ENCODE measurements at regions not wholly inside any gene's neighbourhood (a gene's known extent, or its start where the extent isn't known, plus 50 kb on each side); places are given as distances from the start of the nearest gene placed in this dataset.

DNA sequence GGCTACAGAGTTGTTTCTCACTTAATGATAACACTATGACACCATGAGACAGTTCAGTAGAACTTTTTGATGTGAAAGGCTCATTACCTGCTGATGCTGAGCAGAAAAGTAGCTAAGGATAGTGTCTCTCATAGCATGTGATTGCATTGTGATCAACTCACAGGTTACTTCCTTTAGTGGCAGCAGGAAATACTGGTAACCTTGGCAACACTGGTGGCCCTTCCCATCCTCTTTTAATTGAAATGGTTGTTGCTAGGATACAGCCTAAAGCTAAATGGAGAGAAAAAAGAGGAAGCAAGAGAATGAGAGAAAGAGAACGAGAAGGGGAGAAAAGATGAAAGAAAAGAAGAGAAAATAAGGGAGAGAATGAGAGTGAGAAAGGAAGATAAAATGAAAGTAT is 204.7 kb upstream of the GAP43 start:
- TF ChIP-seq, protein P1, sequence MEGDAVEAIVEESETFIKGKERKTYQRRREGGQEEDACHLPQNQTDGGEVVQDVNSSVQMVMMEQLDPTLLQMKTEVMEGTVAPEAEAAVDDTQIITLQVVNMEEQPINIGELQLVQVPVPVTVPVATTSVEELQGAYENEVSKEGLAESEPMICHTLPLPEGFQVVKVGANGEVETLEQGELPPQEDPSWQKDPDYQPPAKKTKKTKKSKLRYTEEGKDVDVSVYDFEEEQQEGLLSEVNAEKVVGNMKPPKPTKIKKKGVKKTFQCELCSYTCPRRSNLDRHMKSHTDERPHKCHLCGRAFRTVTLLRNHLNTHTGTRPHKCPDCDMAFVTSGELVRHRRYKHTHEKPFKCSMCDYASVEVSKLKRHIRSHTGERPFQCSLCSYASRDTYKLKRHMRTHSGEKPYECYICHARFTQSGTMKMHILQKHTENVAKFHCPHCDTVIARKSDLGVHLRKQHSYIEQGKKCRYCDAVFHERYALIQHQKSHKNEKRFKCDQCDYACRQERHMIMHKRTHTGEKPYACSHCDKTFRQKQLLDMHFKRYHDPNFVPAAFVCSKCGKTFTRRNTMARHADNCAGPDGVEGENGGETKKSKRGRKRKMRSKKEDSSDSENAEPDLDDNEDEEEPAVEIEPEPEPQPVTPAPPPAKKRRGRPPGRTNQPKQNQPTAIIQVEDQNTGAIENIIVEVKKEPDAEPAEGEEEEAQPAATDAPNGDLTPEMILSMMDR (IDR thresholded peaks at IDR 0.05), result no peak
- no peak for TF ChIP-seq POLR2A (IDR thresholded peaks at IDR 0.05)

DNA sequence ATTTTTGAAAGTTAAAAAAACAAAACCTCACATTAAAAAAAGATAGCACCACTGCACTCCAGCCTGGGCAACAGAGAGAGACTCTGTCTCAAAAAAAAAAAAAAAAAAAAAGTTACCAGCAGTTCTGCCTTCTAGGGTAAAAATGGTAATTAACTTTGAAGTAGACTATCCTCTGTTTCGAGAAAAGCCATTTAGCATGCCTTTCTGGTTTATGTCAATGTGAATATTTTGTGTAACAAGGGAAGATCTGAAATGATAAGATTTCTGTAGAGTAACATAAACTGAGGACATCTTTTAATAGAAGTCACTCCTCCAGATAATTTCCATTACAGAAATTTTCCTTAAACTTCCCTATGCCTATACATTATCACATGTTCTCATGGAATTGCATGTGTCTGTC is 203.2 kb upstream of the GAP43 start:
- intact Hi-C loops (cut with DNase I), result no loop called here
- no peak for TF ChIP-seq POLR2A (IDR thresholded peaks at IDR 0.05)
- TF ChIP-seq, protein P1 (IDR thresholded peaks at IDR 0.05), result no peak
- ATAC-seq (no peak), DNase-seq (no peak)
- Histone ChIP-seq H3K27ac (no peak overlapping the region), H3K27me3 (no peaks in the 10 kb centered on the region), H3K36me3 (no peaks in the 10 kb centered on the region), H3K9me3 (no peaks in the 10 kb centered on the region), H3K4me1 (no peaks in the 10 kb centered on the region), H3K4me3 (no peak overlapping the region)
- WGBS, 4 donors, result 66 to 88% (median 81%) methylated on average over 1 of the region's 1 CpG

More for the DNA sequence above, 204.7 kb upstream of the GAP43 start:
- intact Hi-C loops (cut with DNase I), result no loop called here
- no peaks in the 10 kb centered on the region for H3K27me3 ChIP-seq
- H3K9me3 ChIP-seq, result no peaks in the 10 kb centered on the region
- H3K4me1 ChIP-seq, result no peaks in the 10 kb centered on the region
- ATAC-seq, result no peak
- H3K4me3 ChIP-seq, result no peak overlapping the region
- WGBS, 4 donors, result 46 to 62% (median 54%) methylated on average over 1 of the region's 1 CpG
- H3K36me3 ChIP-seq, result no peaks in the 10 kb centered on the region
- no peak for DNase-seq
- H3K27ac ChIP-seq, result no peak overlapping the region

DNA sequence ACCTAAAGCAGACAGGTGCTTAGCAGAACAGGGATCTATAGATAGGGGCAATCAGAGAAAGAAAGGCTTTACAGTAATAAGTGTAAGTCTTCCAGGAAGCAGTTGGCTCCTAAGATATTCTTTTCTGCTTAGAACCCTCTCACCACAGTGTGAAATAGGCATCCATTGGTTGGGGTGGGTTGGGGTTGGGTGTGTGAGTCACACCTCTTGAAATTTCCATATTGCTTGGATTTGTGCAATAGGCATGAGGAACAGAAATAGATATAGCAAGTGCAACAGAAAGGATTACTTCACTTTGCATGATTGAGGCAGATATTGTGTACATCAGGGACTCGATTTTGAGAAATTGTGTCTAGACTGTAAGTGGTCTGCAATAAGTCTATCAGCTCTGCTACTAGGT is 200.1 kb upstream of the GAP43 start:
- no peak for TF ChIP-seq POLR2A (IDR thresholded peaks at IDR 0.05)
- TF ChIP-seq, protein P1 (IDR thresholded peaks at IDR 0.05), result no peak
- ATAC-seq, result no peak
- intact Hi-C loops (cut with DNase I), result no loop called here

DNA sequence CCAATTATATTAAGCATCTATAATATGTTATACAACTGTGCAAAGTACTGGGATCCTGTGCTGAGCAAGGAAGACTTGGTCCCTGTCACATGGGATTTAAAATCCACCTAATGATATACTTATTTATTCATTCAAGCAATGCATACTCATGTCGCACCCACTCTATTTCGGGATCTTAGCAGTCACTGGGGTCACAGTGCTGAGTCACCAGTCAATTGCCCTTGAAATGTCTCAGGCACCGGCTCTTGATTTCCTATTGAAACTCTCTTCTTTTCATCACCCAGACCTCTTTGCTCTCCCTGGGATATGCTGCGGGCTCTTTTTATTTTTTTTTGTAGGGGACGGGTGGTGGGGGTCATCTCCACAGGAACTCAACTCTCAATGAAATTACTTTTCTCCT is 194.5 kb upstream of the GAP43 start:
- WGBS, 4 donors, result 40 to 51% (median 47%) methylated on average over 5 of the region's 5 CpGs
- peak in 1 of 5 donors; percentile 29 for DNase-seq
- Histone ChIP-seq H3K4me3 (no peak overlapping the region), H3K4me1 (peaks cover 0 to 5% (median 0%) of the 10 kb centered on the region in 12 donors), H3K27me3 (no peaks in the 10 kb centered on the region), H3K27ac (no peak overlapping the region), H3K36me3 (no peaks in the 10 kb centered on the region), H3K9me3 (peaks cover 0 to 6% (median 0%) of the 10 kb centered on the region in 12 donors)
- TF ChIP-seq, protein P1 (IDR thresholded peaks at IDR 0.05), result no peak
- no peak for TF ChIP-seq POLR2A (IDR thresholded peaks at IDR 0.05)
- intact Hi-C loops (cut with DNase I), result no loop called here
- peak in 2 of 4 donors; percentile 56 to 65 for ATAC-seq

More for the DNA sequence above, 200.1 kb upstream of the GAP43 start:
- Histone ChIP-seq H3K4me1 (no peaks in the 10 kb centered on the region), H3K27me3 (no peaks in the 10 kb centered on the region), H3K27ac (no peak overlapping the region), H3K4me3 (no peak overlapping the region), H3K9me3 (no peaks in the 10 kb centered on the region), H3K36me3 (no peaks in the 10 kb centered on the region)
- DNase-seq, result no peak
- WGBS, 4 donors, result 81 to 88% (median 84%) methylated on average over 1 of the region's 1 CpG

Measured in heart left ventricle (tissue), 16 donors.